GM18505 (cell line): ENCODE measurements at regions not wholly inside any gene's neighbourhood (a gene's known extent, or its start where the extent isn't known, plus 50 kb on each side); places are given as distances from the start of the nearest gene placed in this dataset.

Source experiments
- ATAC-seq: cut with Tn5 transposase; IDR thresholded peaks from one replicate; pipeline ENCODE4 v1.9.1; 2021; ENCODE audit not compliant: unreplicated experiment
- POLR2A ChIP-seq: IDR thresholded peaks from 4 replicates; pipeline ENCODE4 v1.6.1; 2011; ENCODE audit warnings: borderline replicate concordance; ENCODE audit not compliant: insufficient read depth, insufficient read length; ENCODE audit errors: extremely low read depth

DNA sequence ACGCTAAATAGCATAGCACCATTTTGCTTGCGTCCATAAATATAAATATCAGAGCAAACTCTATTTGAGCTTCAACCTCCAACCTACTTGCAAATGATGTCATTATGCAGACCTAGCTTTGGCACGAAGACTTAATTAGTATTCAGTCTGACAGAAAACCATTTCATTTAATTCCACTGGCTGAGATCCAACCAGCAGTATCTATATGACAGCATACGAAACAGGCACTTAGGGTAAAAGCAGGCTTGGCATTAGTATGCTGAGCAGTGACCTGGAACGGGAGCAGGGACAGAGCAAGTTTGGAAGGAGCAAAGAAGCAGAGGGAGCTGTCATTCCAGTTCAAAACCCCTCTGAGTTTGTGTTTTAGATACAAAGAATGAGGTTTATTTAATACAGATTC, 312.5 kb upstream of the CHRM2 start:
- no peak for ATAC-seq
- no peak for TF ChIP-seq POLR2A

DNA sequence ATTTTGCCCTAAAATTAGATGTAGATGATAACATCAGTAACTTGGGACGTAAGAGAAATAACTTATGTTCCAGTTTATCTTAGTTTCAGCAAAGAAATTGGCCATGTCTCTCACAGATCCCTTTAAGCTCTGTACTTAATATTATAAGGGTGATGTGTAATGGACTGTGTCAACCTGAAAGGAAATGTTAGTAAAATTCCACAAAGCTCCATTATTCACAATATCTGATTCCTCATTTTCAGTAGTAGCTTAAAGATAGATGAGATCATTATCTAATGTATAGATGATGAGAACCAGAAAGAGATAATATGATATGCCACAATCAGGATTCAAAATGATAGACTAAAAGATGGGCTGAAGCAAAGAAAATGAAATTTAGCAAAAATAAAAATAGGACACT, 316.8 kb upstream of the CHRM2 start:
- no peak for ATAC-seq
- TF ChIP-seq POLR2A, result no peak

DNA sequence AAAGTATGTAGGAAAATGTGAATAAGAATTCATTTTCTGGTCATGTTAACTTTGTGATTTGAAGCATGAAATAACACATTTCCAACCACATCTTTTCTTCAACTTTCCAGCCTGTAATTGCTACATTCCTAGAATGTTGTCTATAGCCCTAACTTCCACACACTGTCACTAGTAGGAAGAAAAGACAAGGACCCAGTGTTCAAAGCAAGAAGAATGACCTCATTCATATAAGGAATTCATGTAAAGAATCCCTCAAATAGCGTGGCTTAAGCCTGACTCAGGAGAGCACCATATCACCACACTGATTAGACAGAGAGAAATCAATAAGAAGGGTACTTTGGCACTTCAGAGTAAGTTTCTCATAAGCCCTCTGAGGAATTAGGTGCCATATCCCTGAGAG, 318.7 kb upstream of the CHRM2 start:
- no peak for ATAC-seq
- TF ChIP-seq POLR2A, result no peak

DNA sequence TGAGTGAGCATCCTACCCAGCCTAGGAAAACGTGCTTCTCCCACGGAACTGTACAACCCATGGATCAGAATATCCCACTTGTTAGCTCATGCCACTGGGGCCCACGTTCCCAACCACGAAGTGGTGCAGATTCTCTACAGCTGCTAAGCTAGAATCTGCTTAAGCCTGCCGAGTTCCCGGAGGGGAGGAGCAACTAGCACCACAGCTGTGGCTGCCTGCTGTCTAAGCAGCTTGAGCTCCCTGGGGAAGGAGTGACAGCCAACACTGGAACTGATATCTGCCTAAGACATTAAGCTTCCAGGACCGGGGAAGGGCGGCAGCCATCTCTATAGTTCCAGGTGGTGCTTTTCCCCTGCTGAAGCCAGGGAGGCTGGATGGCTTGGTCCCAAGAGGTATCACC, 334.7 kb upstream of the CHRM2 start:
- no peak for TF ChIP-seq POLR2A
- no peak for ATAC-seq

DNA sequence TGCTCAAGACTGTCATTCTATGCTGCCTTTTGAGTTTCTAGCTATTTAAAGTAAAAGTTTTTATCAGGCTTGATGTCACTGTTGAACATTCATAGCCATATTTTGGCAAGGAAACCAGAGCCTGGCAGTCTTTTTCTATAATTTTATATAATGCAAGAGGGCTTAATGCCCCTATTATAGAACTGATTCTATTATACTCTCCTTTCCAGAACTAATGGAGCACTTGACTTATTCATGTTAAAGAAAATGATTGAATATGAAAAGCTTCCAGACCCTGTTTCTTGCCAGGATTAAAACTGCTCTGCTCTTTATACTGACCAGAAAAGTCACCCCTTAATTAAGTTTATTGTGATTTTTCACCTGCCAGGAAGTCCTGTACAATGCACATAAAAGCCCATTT, 337.6 kb upstream of the CHRM2 start:
- no peak for TF ChIP-seq POLR2A
- ATAC-seq, result no peak

DNA sequence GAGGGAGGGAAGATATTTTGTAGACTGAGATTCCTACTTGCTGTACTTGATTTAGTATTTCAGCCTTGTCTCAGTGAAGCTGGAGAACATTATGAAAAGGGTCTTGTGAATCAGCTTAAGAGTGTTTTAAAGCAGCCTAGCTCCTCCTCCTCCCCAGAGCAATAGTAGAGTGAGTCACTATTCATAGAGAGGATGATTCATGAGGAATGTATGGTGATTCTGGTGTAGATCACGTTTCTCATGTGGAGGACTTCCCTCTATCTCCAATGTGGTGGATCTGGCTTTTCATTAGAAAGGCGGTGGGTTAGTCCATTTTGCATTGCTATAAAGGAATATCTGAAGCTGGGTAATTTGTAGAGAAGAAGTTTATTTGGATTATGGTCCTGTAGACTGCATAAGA, 340.1 kb upstream of the CHRM2 start:
- no peak for ATAC-seq
- no peak for TF ChIP-seq POLR2A

DNA sequence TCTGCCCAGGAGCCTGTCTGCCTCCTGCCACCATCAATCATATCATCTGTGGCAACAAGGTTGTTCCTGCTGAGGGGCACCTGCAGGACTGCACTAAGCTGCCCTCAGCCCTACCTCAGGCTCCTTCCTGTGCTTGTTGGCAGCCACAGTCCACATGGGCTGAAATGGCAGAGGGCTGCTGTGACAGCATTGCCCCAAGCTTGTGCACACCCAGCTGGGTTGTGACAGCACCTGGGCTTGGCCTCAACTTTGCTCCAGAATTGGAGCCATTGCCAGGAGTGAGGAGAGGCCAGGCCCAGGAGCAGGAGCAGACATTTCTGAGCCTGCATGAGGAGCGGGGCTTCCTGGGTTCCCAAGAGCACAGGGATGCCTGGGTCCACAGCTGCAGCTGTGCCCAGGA, 340.9 kb upstream of the CHRM2 start:
- ATAC-seq, result no peak
- no peak for TF ChIP-seq POLR2A

DNA sequence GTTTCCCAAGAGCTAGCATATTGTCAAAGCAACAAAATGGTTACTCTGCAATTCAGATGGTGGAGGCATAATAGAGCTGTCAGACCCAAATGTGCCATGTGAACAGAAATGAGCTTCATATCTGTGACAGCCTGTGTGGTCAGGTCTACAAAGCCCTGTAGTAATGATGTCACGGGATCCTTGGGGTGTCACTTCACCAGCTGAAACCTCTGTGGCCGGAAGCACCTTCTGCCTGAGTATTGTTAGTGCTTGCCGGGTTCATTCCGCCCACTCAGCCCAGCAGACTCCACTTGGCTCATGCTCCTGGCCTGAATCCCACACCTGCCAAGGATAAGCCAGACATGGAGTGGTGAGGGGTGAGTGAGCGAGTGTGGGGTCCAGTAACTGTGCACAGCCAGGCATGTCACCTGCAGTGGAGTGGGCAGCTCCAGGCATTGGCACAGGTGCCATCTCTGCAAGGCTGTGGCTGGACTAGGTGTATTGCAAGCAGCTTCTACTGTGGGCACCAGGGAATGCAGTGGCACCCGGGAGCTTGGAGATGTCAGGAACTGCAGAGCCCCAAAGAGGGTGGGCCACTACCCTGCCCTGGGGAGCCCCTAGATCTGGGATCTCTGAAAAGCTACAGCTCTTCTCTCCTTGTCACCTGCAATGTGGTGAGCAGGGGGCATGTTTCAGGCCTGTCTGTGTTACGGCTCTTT, 341.9 kb upstream of the CHRM2 start:
- no peak for TF ChIP-seq POLR2A
- ATAC-seq, result no peak

DNA sequence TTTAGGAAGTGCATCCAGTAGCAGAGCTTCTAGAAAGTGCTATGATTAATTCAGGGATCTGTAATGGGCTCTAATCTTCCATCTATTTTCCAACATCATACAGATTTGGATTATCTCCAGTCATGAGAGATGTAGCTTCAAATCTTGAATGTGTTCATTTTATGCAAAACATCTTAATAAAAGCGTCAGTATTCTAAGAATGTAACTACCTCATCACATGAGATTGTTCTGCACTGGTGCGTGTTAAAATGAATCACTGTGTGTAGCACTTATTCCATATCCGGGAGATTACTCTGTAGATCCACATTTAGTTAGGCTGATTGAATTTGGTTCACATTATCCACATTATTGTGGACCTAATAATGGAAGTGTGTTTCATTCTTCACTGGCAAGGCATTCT, 344.9 kb upstream of the CHRM2 start:
- ATAC-seq, result no peak
- TF ChIP-seq POLR2A, result no peak

DNA sequence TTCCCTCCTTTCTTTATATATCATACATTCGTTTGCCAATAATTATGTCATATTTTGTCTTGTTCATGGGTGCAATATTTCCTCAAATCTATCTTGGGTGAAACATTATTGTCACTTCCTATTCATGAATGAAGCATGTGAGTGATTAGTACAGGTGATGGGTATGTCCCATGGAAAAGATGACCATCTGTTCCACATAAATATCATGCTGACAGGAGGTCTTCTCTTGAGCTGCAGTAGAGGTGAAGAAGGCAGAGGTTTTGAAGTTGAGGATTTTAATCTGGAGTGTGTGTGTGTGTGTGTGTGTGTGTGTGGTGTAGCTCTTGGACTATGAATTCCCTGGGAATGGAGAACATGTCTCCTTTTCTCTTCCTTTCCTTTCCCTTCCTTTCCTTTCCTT, 350.5 kb upstream of the CHRM2 start:
- no peak for ATAC-seq
- TF ChIP-seq POLR2A, result no peak

DNA sequence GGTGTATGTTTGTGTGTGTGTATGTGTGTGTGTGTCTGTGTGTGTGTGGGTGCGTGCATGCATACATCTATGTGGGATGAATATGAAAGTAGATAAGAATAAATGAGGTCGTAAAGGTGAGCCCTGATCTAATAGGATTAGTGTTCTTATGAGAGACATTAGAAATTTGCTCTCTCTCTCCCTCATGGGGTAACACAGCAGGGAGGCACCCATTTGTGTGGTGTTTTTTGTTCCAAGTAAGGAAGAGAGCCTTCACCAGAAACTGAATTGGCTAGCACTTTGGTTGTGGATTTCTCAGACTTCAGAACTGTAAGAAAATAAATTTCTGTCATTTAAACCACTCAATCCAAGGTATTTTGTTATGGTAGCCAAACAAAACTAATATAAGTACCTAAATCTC, 353.7 kb upstream of the CHRM2 start:
- ATAC-seq, result no peak
- TF ChIP-seq POLR2A, result no peak

DNA sequence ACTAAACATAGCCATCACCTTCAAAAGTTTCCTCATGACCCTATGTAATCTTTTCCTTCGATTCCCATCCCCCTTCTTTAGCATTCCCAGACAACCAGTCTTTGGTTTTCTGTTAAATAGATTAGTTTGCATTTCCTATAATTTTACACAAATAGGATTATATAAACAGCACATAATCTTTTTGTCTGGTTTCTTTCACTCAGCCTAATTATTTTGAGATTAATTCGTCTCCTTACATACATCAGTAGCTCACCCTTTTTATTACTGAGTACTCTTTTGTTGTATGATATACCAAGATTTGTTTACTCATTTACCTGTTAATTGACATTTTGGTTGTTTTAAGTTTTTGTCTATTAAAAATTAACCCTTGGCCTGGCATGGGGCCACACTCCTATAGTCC, 354.7 kb upstream of the CHRM2 start:
- ATAC-seq, result no peak
- TF ChIP-seq POLR2A, result no peak

DNA sequence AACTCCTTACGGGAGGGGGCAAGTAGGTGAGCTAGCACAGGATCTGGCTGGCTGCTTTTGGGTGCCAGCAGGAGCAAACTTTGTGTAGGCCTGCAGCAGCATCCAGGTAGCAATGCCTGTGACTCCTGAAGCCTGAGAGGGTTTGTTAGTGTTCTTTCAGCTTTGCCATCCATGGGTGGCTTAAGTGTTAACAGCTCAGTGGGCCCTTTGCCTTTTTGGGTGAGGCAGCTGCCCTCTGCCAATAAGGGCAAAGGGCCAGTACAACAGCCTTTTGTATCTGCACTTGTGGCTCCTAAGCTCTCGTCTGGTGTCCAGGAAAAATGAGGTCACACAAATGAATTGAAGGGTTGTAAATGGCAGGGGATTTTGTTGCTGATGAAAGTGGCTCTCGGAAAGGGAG, 359.0 kb upstream of the CHRM2 start:
- no peak for ATAC-seq
- TF ChIP-seq POLR2A, result no peak

DNA sequence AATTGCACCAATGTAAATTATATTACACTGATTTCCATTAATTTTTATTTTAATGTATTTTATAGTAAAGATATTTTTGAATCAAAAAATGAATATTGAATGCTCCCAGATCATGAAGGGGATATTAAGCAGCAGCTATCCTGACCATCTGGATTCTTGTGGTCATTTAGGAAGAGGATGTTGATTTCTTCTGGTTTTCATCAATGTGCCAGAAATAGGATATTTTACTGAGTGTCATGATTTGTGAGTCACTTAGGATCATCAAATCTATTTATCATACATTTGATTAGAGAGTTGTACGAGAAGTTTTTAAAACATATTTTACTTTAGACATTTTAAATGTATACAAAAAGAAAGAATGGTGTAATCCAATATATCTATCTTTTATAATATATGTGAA, 366.3 kb upstream of the CHRM2 start:
- no peak for TF ChIP-seq POLR2A
- ATAC-seq, result no peak

DNA sequence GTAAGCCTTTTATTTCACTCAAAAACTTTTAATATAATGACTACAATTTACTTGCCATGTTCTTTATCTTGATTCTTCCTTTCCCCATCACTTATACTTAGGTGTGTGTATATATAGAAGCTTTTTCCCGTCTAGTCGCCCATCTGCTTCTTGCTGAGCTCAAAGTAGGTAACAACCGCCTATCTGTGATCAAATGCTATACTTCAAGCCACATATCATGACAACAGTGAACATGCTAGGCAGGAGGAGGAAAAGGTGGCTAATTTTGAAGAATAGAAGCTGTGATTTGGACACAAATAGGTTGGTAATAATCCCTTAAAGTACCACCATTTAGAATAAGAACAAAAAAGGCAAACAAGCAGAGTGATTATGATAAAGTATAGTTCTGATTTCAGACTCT, 367.3 kb upstream of the CHRM2 start:
- no peak for ATAC-seq
- no peak for TF ChIP-seq POLR2A

DNA sequence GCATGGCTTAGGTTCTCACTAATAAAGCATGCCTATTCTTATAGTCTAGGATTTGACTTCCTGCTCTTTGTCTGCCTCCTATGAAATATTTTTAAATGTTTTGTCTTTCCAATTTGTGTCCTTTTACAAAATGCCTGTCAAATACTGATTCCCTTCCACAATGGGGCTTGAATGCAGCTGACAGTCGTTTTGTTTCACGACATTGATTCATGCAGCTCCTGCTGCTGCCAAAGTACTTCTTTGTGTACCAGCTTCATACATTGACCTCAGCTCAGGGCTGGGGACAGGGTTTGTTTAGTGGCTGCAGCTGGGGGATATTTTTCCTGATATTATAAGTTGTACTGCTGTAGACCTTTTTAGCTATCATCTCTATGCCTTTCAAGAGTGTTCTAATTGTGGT, 371.9 kb upstream of the CHRM2 start:
- no peak for ATAC-seq
- TF ChIP-seq POLR2A, result no peak

DNA sequence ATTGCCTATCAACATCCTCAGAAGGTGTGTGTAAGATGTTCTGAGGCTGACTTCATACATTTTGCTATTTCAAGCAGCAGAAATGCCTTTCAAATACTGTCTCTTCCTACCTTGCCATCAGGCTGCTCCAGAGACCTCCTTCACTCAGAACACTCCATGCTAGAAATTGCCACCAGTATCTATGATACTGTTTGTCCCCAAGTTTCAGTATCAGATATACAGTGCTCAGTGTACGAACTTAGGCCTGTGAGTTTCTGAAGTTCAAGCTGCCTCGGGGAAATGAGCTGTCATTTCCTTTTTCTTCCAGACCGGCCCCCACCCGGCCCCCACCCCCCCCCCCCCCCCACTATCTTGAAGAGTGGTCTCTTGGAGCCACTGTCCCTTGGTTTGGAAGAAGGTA, 373.4 kb upstream of the CHRM2 start:
- ATAC-seq, result no peak
- TF ChIP-seq POLR2A, result no peak
